SU-DHL-6 (cell line): ENCODE measurements at regions not wholly inside any gene's neighbourhood (a gene's known extent, or its start where the extent isn't known, plus 50 kb on each side); places are given as distances from the start of the nearest gene placed in this dataset.

Source experiments
- H2AFZ ChIP-seq: fragments of 200-600 bp; sonication (generic); 2 replicates; pipeline ENCODE4 v1.6.1; 2014; ENCODE audit warnings: low read depth, mild to moderate bottlenecking, moderate library complexity, mixed read lengths, antibody characterized with exemption, low read length; ENCODE audit not compliant: severe bottlenecking
- H3F3A ChIP-seq: fragments of 200-600 bp; shearing (Covaris generic); 2 replicates; pipeline ENCODE4 v1.6.0; 2016; ENCODE audit warnings: antibody characterized with exemption, mild to moderate bottlenecking; ENCODE audit not compliant: insufficient read depth
- H3K27ac ChIP-seq: fragments of 200-600 bp; sonication (generic); 2 replicates; pipeline ENCODE4 v1.5.1; 2016; ENCODE audit warnings: low read depth, mild to moderate bottlenecking, low read length, moderate library complexity, mixed read lengths
- H3K27me3 ChIP-seq: fragments of 200-600 bp; sonication (generic), shearing (Covaris generic); 2 replicates; pipeline ENCODE4 v1.6.0; 2014; ENCODE audit warnings: mild to moderate bottlenecking, low read length
- H3K36me3 ChIP-seq: fragments of 200-600 bp; sonication (generic); 2 replicates; pipeline ENCODE4 v1.6.1; 2014; ENCODE audit warnings: mild to moderate bottlenecking, low read length, mixed read lengths
- H3K4me2 ChIP-seq: fragments of 300-600, 200-600 bp; shearing (Covaris generic), sonication (generic); 2 replicates; pipeline ENCODE4 v1.6.0; 2014; ENCODE audit warnings: low read length, low read depth, mild to moderate bottlenecking; ENCODE audit not compliant: poor library complexity, severe bottlenecking
- H3K4me3 ChIP-seq: fragments of 200-600 bp; sonication (generic); 2 replicates; pipeline ENCODE4 v1.5.1; 2014; ENCODE audit warnings: antibody characterized with exemption, low read length, mild to moderate bottlenecking, mixed read lengths; ENCODE audit not compliant: insufficient read depth, poor library complexity, severe bottlenecking
- H3K79me2 ChIP-seq: fragments of 200-600 bp; sonication (generic); 2 replicates; pipeline ENCODE4 v1.6.1; 2014; ENCODE audit warnings: mild to moderate bottlenecking, low read length, moderate library complexity; ENCODE audit not compliant: insufficient read depth
- H3K9ac ChIP-seq: fragments of 200-600 bp; sonication (generic); 2 replicates; pipeline ENCODE4 v1.7.0; 2014; ENCODE audit warnings: mild to moderate bottlenecking, low read length
- H3K9me2 ChIP-seq: fragments of 200-600 bp; sonication (generic); replicated peaks from 2 replicates; pipeline ENCODE4 v1.6.1; 2014; ENCODE audit warnings: low read length; ENCODE audit not compliant: insufficient read depth
- H3K9me3 ChIP-seq: fragments of 200-600 bp; sonication (generic); 2 replicates; pipeline ENCODE4 v1.6.1; 2014; ENCODE audit warnings: low read length, mixed read lengths; ENCODE audit not compliant: insufficient read depth
- H4K20me1 ChIP-seq: fragments of 200-600 bp; sonication (generic); 2 replicates; pipeline ENCODE4 v1.6.1; 2014; ENCODE audit warnings: low read depth, mild to moderate bottlenecking, antibody characterized with exemption, low read length, moderate library complexity, mixed read lengths
- CTCF ChIP-seq: fragments of 200-600 bp; sonication (generic); IDR thresholded peaks from one replicate; pipeline ENCODE4 v1.5.1; 2017; ENCODE audit warnings: antibody characterized with exemption, mild to moderate bottlenecking, low read length, moderate library complexity; ENCODE audit not compliant: insufficient read depth, poor library complexity, severe bottlenecking
- EZH2phosphoT487 ChIP-seq: fragments of 200-600 bp; sonication (generic), shearing (Covaris generic); conservative IDR thresholded peaks from 2 replicates; pipeline ENCODE4 v1.6.1; 2018; ENCODE audit warnings: mild to moderate bottlenecking, antibody characterized with exemption, low read length, moderate library complexity, mixed read lengths

DNA sequence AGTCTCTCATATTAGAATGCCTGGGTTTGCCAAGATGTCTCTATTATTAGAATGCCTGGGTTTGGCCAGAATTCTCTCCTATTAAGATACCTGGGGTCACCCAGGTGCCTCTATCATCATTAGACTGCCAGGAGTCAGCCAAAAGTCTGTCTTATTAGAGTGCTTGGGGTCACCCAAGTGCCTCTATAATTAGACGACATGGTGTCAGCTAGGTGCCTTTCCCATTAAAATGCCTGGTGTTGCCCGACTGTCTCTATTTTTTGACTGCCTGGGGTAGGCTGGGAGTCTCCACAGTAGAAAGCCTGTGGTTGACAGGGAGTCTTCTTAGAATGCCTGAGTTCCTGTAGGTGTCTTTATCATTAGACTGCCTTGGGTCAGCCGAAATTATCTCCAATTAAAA lies 1536.6 kb downstream of the UQCRFS1 start:
- Histone ChIP-seq H3K4me2 (no peak overlapping the region), H3K27ac (no peak overlapping the region), H3K79me2 (no peaks in the 10 kb centered on the region), H2AFZ (no peak overlapping the region), H3K4me3 (no peak overlapping the region), H3K9ac (no peak overlapping the region), H4K20me1 (no peaks in the 10 kb centered on the region), H3K9me3 (no peaks in the 10 kb centered on the region), H3K9me2 (no peaks in the 10 kb centered on the region; the same call in 1 of the 2 replicates), H3F3A (no peaks in the 10 kb centered on the region), H3K36me3 (no peaks in the 10 kb centered on the region), H3K27me3 (no peaks in the 10 kb centered on the region)
- TF ChIP-seq EZH2phosphoT487 (no peak), CTCF (no peak)

DNA sequence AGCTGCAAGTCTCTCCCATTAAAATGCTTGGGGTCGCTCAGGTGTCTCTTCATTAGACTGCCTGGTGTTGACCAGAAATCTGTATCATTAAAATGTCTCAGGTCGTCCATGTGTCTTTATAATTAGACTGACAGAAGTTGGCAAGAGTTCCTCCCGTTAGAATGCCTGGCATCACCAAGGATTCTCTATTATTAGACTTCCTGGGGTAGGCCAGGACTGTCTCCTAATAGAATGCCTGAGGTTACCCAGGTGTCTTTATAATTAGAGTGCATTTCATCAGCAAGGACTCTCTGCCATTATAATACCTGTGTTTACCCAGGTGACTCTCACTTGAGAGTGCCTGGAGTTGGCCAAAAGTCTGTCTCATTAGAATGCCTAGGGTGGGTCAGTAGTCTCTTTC lies 1537.2 kb downstream of the UQCRFS1 start:
- Histone ChIP-seq H2AFZ (no peak overlapping the region), H3K9me2 (no peaks in the 10 kb centered on the region; the same call in 1 of the 2 replicates), H3K4me2 (no peak overlapping the region), H3K9me3 (no peaks in the 10 kb centered on the region), H3K9ac (no peak overlapping the region), H3F3A (no peaks in the 10 kb centered on the region), H4K20me1 (no peaks in the 10 kb centered on the region), H3K27ac (no peak overlapping the region), H3K4me3 (no peak overlapping the region), H3K27me3 (no peaks in the 10 kb centered on the region), H3K79me2 (no peaks in the 10 kb centered on the region), H3K36me3 (no peaks in the 10 kb centered on the region)
- TF ChIP-seq CTCF (no peak), EZH2phosphoT487 (no peak)

GRCh38 chr19:27674701-27675100 lies 1538.2 kb downstream of the UQCRFS1 start:
- Histone ChIP-seq H3K4me3 (no peak overlapping the region), H3K27me3 (no peaks in the 10 kb centered on the region), H4K20me1 (no peaks in the 10 kb centered on the region), H3K27ac (no peak overlapping the region), H2AFZ (no peak overlapping the region), H3K36me3 (no peaks in the 10 kb centered on the region), H3K4me2 (no peak overlapping the region), H3F3A (no peaks in the 10 kb centered on the region), H3K9me3 (no peaks in the 10 kb centered on the region), H3K79me2 (no peaks in the 10 kb centered on the region), H3K9ac (no peak overlapping the region), H3K9me2 (no peaks in the 10 kb centered on the region; the same call in 1 of the 2 replicates)
- TF ChIP-seq EZH2phosphoT487 (no peak), CTCF (no peak)
